ENCODE measurements at regions not wholly inside any gene's neighbourhood (a gene's known extent, or its start where the extent isn't known, plus 50 kb on each side); places are given as distances from the start of the nearest gene placed in this dataset.
"Not testable (repeated sequence)": the region's sequence is repeated elsewhere in the genome, so short reads cannot be mapped to it uniquely, and the experiment has no call there.

DNA sequence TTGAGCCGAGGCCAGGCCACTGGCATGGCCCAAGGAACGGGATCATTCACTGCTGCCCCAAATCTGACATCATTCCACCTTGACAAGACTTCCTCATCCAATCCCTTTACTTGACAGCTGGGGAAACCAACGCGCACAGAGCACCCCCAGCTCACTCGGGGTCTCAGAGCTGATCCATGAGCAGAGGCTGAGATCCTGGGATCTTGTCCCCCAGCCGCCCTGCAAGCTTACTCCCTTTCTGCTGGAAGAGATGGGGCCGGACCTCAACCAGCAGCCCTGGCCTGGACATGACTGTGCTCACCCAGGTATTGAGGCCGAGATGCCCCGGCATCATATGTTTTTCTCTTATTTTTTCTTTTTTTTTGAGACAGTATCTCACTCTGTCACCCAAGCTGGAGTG, 161.6 kb downstream of the GGTLC3 start:
- intact Hi-C loops (cut with DNase I): not testable (repeated sequence)
- peak; percentile 77 for DNase-seq (ENCODE audit: low spot score)

All from posterior vena cava (tissue), 2 donors.